Limb (tissue), 2 donors: ENCODE measurements at regions not wholly inside any gene's neighbourhood (a gene's known extent, or its start where the extent isn't known, plus 50 kb on each side); places are given as distances from the start of the nearest gene placed in this dataset.

ENCODE experiments used
- DNase-seq, 2 donors: peaks; one replicate each; pipeline ENCODE4 v3.0.0-alpha.2; 2016; ENCODE audit errors: extremely low spot score in 2 of 2

- DNase-seq, result no peak
These were observed 170.3 kb upstream of the MITF start for GRCh38 chr3:69568951-69569350.

- DNase-seq, result no peak
These were observed 170.8 kb upstream of the MITF start for GRCh38 chr3:69568458-69568857.

- no peak for DNase-seq
These were observed 171.6 kb upstream of the MITF start for GRCh38 chr3:69567710-69568052.

- DNase-seq, result no peak
These were observed 172.1 kb upstream of the MITF start for GRCh38 chr3:69567023-69567709.

GRCh38 chr3:69566275-69566674, 173.0 kb upstream of the MITF start:
- DNase-seq, result no peak

- DNase-seq, result no peak
These were observed 173.9 kb upstream of the MITF start for GRCh38 chr3:69565316-69565715.

- no peak for DNase-seq
These were observed 175.3 kb upstream of the MITF start for GRCh38 chr3:69563981-69564380.

- DNase-seq, result no peak
These were observed 176.1 kb upstream of the MITF start for GRCh38 chr3:69563151-69563550.

- no peak for DNase-seq
These were observed 176.1 kb upstream of the FRMD4B start for GRCh38 chr3:69562020-69562419.

GRCh38 chr3:69560818-69561217, 174.9 kb upstream of the FRMD4B start:
- no peak for DNase-seq

- DNase-seq, result no peak
These were observed 174.2 kb upstream of the FRMD4B start for GRCh38 chr3:69560116-69560515.

- no peak for DNase-seq
These were observed 173.0 kb upstream of the FRMD4B start for GRCh38 chr3:69558912-69559311.

- DNase-seq, result no peak
These were observed 168.7 kb upstream of the FRMD4B start for GRCh38 chr3:69554576-69554975.

- no peak for DNase-seq
These were observed 168.0 kb upstream of the FRMD4B start for GRCh38 chr3:69553888-69554287.

GRCh38 chr3:69547461-69547880, 161.6 kb upstream of the FRMD4B start:
- no peak for DNase-seq

GRCh38 chr3:69542805-69543429, 157.0 kb upstream of the FRMD4B start:
- DNase-seq, result no peak

GRCh38 chr3:69542089-69542804, 156.4 kb upstream of the FRMD4B start:
- peak in 1 of 2 donors; percentile 81 for DNase-seq

- DNase-seq, result no peak
These were observed 155.8 kb upstream of the FRMD4B start for GRCh38 chr3:69541711-69542088.

- peak in 1 of 2 donors; percentile 51 for DNase-seq
These were observed 155.1 kb upstream of the FRMD4B start for GRCh38 chr3:69540706-69541581.

- no peak for DNase-seq
These were observed 153.2 kb upstream of the FRMD4B start for GRCh38 chr3:69539134-69539533.

- no peak for DNase-seq
These were observed 152.4 kb upstream of the FRMD4B start for GRCh38 chr3:69538281-69538680.
